RWPE2 (cell line): ENCODE measurements at regions not wholly inside any gene's neighbourhood (a gene's known extent, or its start where the extent isn't known, plus 50 kb on each side); places are given as distances from the start of the nearest gene placed in this dataset.

Source experiments
- ATAC-seq: fragments of 200-7000 bp; cut with Tn5 transposase; 3 replicates; pipeline ENCODE4 v1.9.1; 2021; ENCODE audit warnings: low read depth
- DNase-seq: peaks from one replicate; pipeline ENCODE4 v3.0.0-alpha.2; 2020; ENCODE audit warnings: low spot score
- H3K27ac ChIP-seq: fragments of 450-650 bp; 2 replicates; pipeline ENCODE4 v1.5.1; 2017; ENCODE audit warnings: mild to moderate bottlenecking; ENCODE audit not compliant: poor library complexity, severe bottlenecking
- H3K27me3 ChIP-seq: fragments of 250-450 bp; sonication (Bioruptor Pico); 2 replicates; pipeline ENCODE4 v1.5.1; 2021; ENCODE audit warnings: mild to moderate bottlenecking, moderate library complexity; ENCODE audit not compliant: insufficient read depth, poor library complexity, severe bottlenecking
- H3K36me3 ChIP-seq: fragments of 250-450 bp; sonication (Bioruptor Pico); 2 replicates; pipeline ENCODE4 v1.5.1; 2020; ENCODE audit warnings: low read depth, mild to moderate bottlenecking, moderate library complexity
- H3K4me1 ChIP-seq: fragments of 250-450 bp; sonication (Bioruptor Pico); 2 replicates; pipeline ENCODE4 v1.5.1; 2021; ENCODE audit warnings: mild to moderate bottlenecking, moderate library complexity; ENCODE audit not compliant: insufficient read depth, poor library complexity, severe bottlenecking
- H3K4me3 ChIP-seq: fragments of 250-450 bp; sonication (Bioruptor Pico); 2 replicates; pipeline ENCODE4 v1.5.1; 2021; ENCODE audit warnings: mild to moderate bottlenecking, moderate library complexity; ENCODE audit not compliant: severe bottlenecking
- H3K9me3 ChIP-seq: fragments of 250-450 bp; sonication (Bioruptor Pico); 2 replicates; pipeline ENCODE4 v1.5.1; 2021; ENCODE audit warnings: mild to moderate bottlenecking, moderate library complexity; ENCODE audit not compliant: severe bottlenecking
- CTCF ChIP-seq: fragments of 450-650 bp; IDR thresholded peaks from one replicate; pipeline ENCODE4 v1.5.1; 2017; ENCODE audit warnings: mild to moderate bottlenecking, moderate library complexity; ENCODE audit not compliant: poor library complexity, severe bottlenecking

DNA sequence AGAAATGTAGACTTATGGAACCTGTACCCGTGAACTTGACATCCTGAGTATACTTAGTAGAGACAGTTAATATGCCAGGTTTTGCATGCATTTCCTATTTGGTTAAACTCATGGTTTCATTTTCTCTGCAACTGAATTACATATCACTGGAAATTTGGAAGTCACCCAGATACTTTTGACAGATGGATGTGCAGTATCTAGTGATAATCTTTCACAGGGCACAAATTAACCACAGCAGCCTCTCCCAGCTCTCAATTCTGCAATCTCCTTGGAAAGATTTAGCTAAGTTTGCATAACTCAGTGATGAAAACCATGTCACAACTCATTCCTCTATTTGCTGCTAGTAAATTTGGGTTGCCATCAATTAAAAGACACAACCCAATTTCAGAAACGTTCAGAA lies 162.3 kb upstream of the TPM1 start:
- H3K9me3 ChIP-seq, result no peaks in the 10 kb centered on the region

DNA sequence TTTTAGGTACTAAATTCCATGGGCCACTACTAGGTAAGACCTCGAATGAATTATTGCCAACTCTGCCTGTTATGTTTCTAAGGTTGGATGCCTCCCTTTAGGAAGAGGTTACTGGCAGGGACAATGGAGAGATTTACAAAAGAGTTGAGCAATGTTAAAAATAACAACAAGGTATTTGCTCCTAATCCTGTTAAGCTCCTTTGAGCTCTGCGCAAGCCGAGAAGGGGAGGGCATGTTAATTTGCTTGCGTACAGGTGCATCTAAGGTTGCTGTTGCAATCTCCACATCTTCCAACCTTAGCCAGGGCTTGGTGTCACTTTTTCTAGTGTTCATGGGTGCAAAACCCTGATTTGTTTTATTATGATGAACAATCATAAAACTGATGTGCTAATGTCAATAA lies 161.5 kb upstream of the TPM1 start:
- Histone ChIP-seq H3K27me3 (no peaks in the 10 kb centered on the region), H3K4me3 (no peak overlapping the region), H3K9me3 (no peaks in the 10 kb centered on the region), H3K27ac (no peak overlapping the region), H3K36me3 (no peaks in the 10 kb centered on the region), H3K4me1 (no peaks in the 10 kb centered on the region)
- no peak for TF ChIP-seq CTCF
- DNase-seq, result no peak
- ATAC-seq, result peak; percentile 36; the same call in 2 of the 3 replicates

More for the DNA sequence above, 162.3 kb upstream of the TPM1 start:
- no peaks in the 10 kb centered on the region for H3K36me3 ChIP-seq
- no peak overlapping the region for H3K4me3 ChIP-seq
- no peaks in the 10 kb centered on the region for H3K4me1 ChIP-seq
- no peaks in the 10 kb centered on the region for H3K27me3 ChIP-seq
- TF ChIP-seq CTCF, result no peak
- DNase-seq, result no peak
- H3K27ac ChIP-seq, result no peak overlapping the region
- no peak for ATAC-seq

- ATAC-seq, result no peak
- Histone ChIP-seq H3K4me3 (no peak overlapping the region), H3K36me3 (no peaks in the 10 kb centered on the region)
These were observed 158.5 kb upstream of the TPM1 start for GRCh38 chr15:62883938-62884479.

DNA sequence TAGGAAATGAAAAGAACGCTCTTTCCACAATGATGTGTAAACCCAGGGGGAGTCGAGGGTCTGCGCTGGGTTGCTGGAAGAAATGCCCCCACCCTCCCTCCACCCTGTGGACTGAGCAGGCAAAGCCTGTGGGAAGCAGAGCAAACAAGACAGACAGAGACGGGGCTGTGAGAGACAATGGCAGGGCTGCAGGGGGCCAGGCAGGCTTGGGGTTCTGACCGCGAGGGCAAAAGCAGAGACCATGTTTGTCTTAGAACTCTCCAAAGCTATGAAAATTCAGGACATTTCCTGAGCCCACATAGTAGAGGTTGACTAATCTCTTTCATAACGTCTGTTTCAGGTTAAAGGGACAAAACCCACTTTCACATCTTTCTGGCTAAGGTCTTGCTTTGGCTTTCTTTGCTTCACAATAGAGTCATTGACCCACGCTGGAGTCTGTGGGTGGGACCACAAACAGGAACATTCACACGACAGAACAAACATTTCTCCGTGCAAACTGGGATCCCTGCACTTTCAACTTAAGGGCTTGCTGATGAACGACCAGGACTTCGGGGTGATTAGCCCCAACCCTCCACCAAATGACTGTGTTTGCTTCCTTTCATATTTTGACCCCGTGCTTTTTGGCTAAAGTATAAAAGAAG lies 156.0 kb upstream of the TPM1 start:
- no peaks in the 10 kb centered on the region for H3K36me3 ChIP-seq
- no peak for TF ChIP-seq CTCF
- peaks cover 5% of the 10 kb centered on the region for H3K4me1 ChIP-seq
- H3K4me3 ChIP-seq, result no peak overlapping the region
- no peak for ATAC-seq
- H3K27ac ChIP-seq, result no peak overlapping the region
- no peaks in the 10 kb centered on the region for H3K27me3 ChIP-seq
- no peaks in the 10 kb centered on the region for H3K9me3 ChIP-seq
- no peak for DNase-seq

More at GRCh38 chr15:62883938-62884479, 158.5 kb upstream of the TPM1 start:
- no peak for DNase-seq
- H3K9me3 ChIP-seq, result no peaks in the 10 kb centered on the region
- H3K27ac ChIP-seq, result no peak overlapping the region
- H3K4me1 ChIP-seq, result peaks cover 5% of the 10 kb centered on the region
- no peak for TF ChIP-seq CTCF
- H3K27me3 ChIP-seq, result no peaks in the 10 kb centered on the region

GRCh38 chr15:62887113-62887570 lies 155.4 kb upstream of the TPM1 start:
- Histone ChIP-seq H3K9me3 (no peaks in the 10 kb centered on the region), H3K4me3 (no peak overlapping the region), H3K27ac (no peak overlapping the region), H3K36me3 (no peaks in the 10 kb centered on the region), H3K27me3 (no peaks in the 10 kb centered on the region), H3K4me1 (peaks cover 5% of the 10 kb centered on the region)
- no peak for DNase-seq
- TF ChIP-seq CTCF, result no peak
- no peak for ATAC-seq
